H1 (cell line): ENCODE measurements at regions not wholly inside any gene's neighbourhood (a gene's known extent, or its start where the extent isn't known, plus 50 kb on each side); places are given as distances from the start of the nearest gene placed in this dataset.

Source experiments
- CTCF ChIA-PET: fragments of 300-600 bp; sonication (Branson Sonifier 250); formaldehyde crosslinking; loops from one replicate; lab custom pipeline; 2021; ENCODE audit not compliant: partially characterized antibody; lab: Charles Lee
- POLR2A ChIA-PET: fragments of 300-600 bp; sonication (Branson Sonifier 250); formaldehyde crosslinking; loops from one replicate; lab custom pipeline; 2021; ENCODE audit warnings: inconsistent platforms; ENCODE audit not compliant: partially characterized antibody; lab: Charles Lee
- DNase-seq, 2 experiments: peaks; one replicate each; pipeline versions ENCODE4 v3.0.0 to v3.0.0-alpha.2; 2010 to 2022; ENCODE audit warnings: low spot score in 2 of 2, low read depth in 1 of 2, mixed read lengths in 1 of 2
- FAIRE-seq: peaks from 2 replicates; lab custom pipeline; 2011; peaks lifted over from hg19 to GRCh38; lab: Jason Lieb, UNC
- H2AFZ ChIP-seq: 2 replicates; pipeline ENCODE4 v1.8.1; 2012; ENCODE audit warnings: low read length, inconsistent platforms
- H2AK5ac ChIP-seq: 2 replicates; pipeline ENCODE4 v1.6.1; 2013; ENCODE audit warnings: low read depth, low read length
- H2BK120ac ChIP-seq: replicated peaks from 2 replicates; pipeline ENCODE3; 2013; ENCODE audit warnings: low read depth, low read length, inconsistent platforms
- H2BK12ac ChIP-seq: 2 replicates; pipeline ENCODE4 v1.6.1; 2013; ENCODE audit warnings: low read depth, low read length
- H2BK15ac ChIP-seq: 2 replicates; pipeline ENCODE4 v1.6.1; 2013; ENCODE audit warnings: low read length
- H2BK20ac ChIP-seq: 2 replicates; pipeline ENCODE4 v1.6.1; 2013; ENCODE audit warnings: low read length
- H2BK5ac ChIP-seq: 2 replicates; pipeline ENCODE4 v1.6.1; 2013; ENCODE audit warnings: low read depth, low read length
- H3K14ac ChIP-seq: 2 replicates; pipeline ENCODE4 v1.6.1; 2013; ENCODE audit warnings: inconsistent platforms; ENCODE audit not compliant: insufficient read length
- H3K18ac ChIP-seq: 2 replicates; pipeline ENCODE4 v1.6.1; 2013; ENCODE audit warnings: low read length; ENCODE audit errors: extremely low read depth
- H3K23ac ChIP-seq: 2 replicates; pipeline ENCODE4 v1.6.1; 2013; ENCODE audit warnings: inconsistent platforms; ENCODE audit not compliant: insufficient read length
- H3K23me2 ChIP-seq: 2 replicates; pipeline ENCODE4 v1.6.1; 2013; ENCODE audit warnings: low read depth, low read length
- H3K27ac ChIP-seq: 2 replicates; pipeline ENCODE4 v1.6.1; 2011; ENCODE audit warnings: low read depth, low read length, inconsistent platforms
- H3K27me3 ChIP-seq, 4 experiments: replicated peaks in 1 of 4; 1 replicate in 1 of 4; 2 replicates in 3 of 4; pipeline versions ENCODE4 v1.6.1 to v1.8.1; 2011 to 2013; ENCODE audit warnings: low read length in 3 of 4, mild to moderate bottlenecking in 3 of 4, inconsistent platforms in 2 of 4, mixed read lengths in 2 of 4, moderate library complexity in 1 of 4; ENCODE audit not compliant: control insufficient read depth in 3 of 4, insufficient read depth in 3 of 4; ENCODE audit errors: extremely low read depth in 1 of 4
- H3K36me3 ChIP-seq, 4 experiments: 2 replicates each; pipeline versions ENCODE4 v1.6.1 to v1.8.1; 2011 to 2013; ENCODE audit warnings: mild to moderate bottlenecking in 4 of 4, low read length in 3 of 4, moderate library complexity in 2 of 4, control low read depth in 1 of 4, inconsistent platforms in 1 of 4; ENCODE audit not compliant: insufficient read depth in 4 of 4, control insufficient read depth in 2 of 4
- H3K4ac ChIP-seq: replicated peaks from 2 replicates; pipeline ENCODE3; 2013; ENCODE audit warnings: low read length, low read depth, mixed read lengths, inconsistent platforms; ENCODE audit not compliant: insufficient read length
- H3K4me1 ChIP-seq, 4 experiments: replicated peaks in 1 of 4; 1 replicate in 1 of 4; 2 replicates in 3 of 4; pipeline versions ENCODE4 v1.6.1 to v1.8.1; 2011 to 2013; ENCODE audit warnings: low read length in 3 of 4, inconsistent platforms in 2 of 4, mixed read lengths in 1 of 4; ENCODE audit not compliant: insufficient read depth in 4 of 4, control insufficient read depth in 3 of 4
- H3K4me2 ChIP-seq, 2 experiments: 2 replicates each; pipeline versions ENCODE4 v1.6.1 to v1.8.1; 2011 to 2013; ENCODE audit warnings: low read depth in 2 of 2, low read length in 2 of 2, control low read depth in 1 of 2, inconsistent platforms in 1 of 2, mild to moderate bottlenecking in 1 of 2; ENCODE audit not compliant: insufficient read depth in 1 of 2
- H3K4me3 ChIP-seq, 4 experiments: fragments of 200-600, 300-600 bp in 1 of 4; sonication (generic), shearing (Covaris generic), sonication (Bioruptor Twin) in 1 of 4; 2 replicates each; pipeline versions ENCODE4 v1.5.1 to v1.8.1; 2011 to 2016; ENCODE audit warnings: low read length in 4 of 4, low read depth in 3 of 4, control low read depth in 2 of 4, inconsistent platforms in 2 of 4, mild to moderate bottlenecking in 2 of 4, mixed read lengths in 1 of 4, moderate library complexity in 1 of 4; ENCODE audit not compliant: insufficient read depth in 2 of 4; ENCODE audit errors: extremely low read depth in 1 of 4
- H3K56ac ChIP-seq: replicated peaks from 2 replicates; pipeline ENCODE3; 2013; ENCODE audit warnings: low read depth, mild to moderate bottlenecking, mixed read lengths, low read length, inconsistent platforms; ENCODE audit not compliant: insufficient read length
- H3K79me1 ChIP-seq: 2 replicates; pipeline ENCODE4 v1.6.1; 2013; ENCODE audit warnings: low read depth, low read length, control low read depth
- H3K79me2 ChIP-seq, 2 experiments: 2 replicates each; pipeline versions ENCODE4 v1.6.1 to v1.8.1; 2012 to 2013; ENCODE audit warnings: low read length in 2 of 2, mild to moderate bottlenecking in 2 of 2, inconsistent platforms in 1 of 2; ENCODE audit not compliant: insufficient read depth in 2 of 2, control insufficient read depth in 1 of 2
- H3K9ac ChIP-seq, 4 experiments: replicated peaks in 1 of 4; 1 replicate in 1 of 4; 2 replicates in 3 of 4; pipeline versions ENCODE4 v1.6.1 to v1.8.1; 2011 to 2013; ENCODE audit warnings: low read depth in 3 of 4, low read length in 3 of 4, control low read depth in 2 of 4, mild to moderate bottlenecking in 2 of 4, moderate library complexity in 2 of 4, inconsistent platforms in 1 of 4; ENCODE audit errors: extremely low read depth in 1 of 4
- H3K9me3 ChIP-seq, 2 experiments: 2 replicates each; pipeline versions ENCODE4 v1.6.1 to v1.8.1; 2012 to 2013; ENCODE audit warnings: mild to moderate bottlenecking in 2 of 2, moderate library complexity in 2 of 2, control low read depth in 1 of 2, inconsistent platforms in 1 of 2, low read depth in 1 of 2, low read length in 1 of 2, mixed read lengths in 1 of 2; ENCODE audit not compliant: insufficient read depth in 2 of 2
- H4K20me1 ChIP-seq, 2 experiments: replicated peaks in 1 of 2; 2 replicates each; pipeline versions ENCODE3 to v1.8.1; 2011 to 2013; ENCODE audit warnings: inconsistent platforms in 2 of 2, low read length in 2 of 2, mild to moderate bottlenecking in 1 of 2; ENCODE audit not compliant: insufficient read depth in 2 of 2, control insufficient read depth in 1 of 2
- H4K5ac ChIP-seq: 2 replicates; pipeline ENCODE4 v1.6.1; 2013; ENCODE audit warnings: low read length, low read depth, mixed read lengths, inconsistent platforms; ENCODE audit not compliant: insufficient read length
- H4K8ac ChIP-seq: 2 replicates; pipeline ENCODE4 v1.8.0; 2013; ENCODE audit warnings: mild to moderate bottlenecking, moderate library complexity, low read length, inconsistent platforms; ENCODE audit not compliant: insufficient read depth; ENCODE audit errors: extremely low read depth
- H4K91ac ChIP-seq: replicated peaks from 2 replicates; pipeline ENCODE3; 2013; ENCODE audit warnings: low read length, mixed read lengths, inconsistent platforms; ENCODE audit not compliant: insufficient read length
- CBX5 ChIP-seq: fragments of 300-800, 300-1000 bp; sonication (generic); IDR thresholded peaks from 2 replicates; pipeline ENCODE4 v1.7.1; 2016; ENCODE audit warnings: antibody characterized with exemption, low read length, low read depth
- CREB1 ChIP-seq: IDR thresholded peaks from 2 replicates; pipeline ENCODE4 v1.6.1; 2012; ENCODE audit warnings: inconsistent platforms
- GABPA ChIP-seq: IDR thresholded peaks from 2 replicates; pipeline ENCODE4 v1.6.1; 2011; ENCODE audit warnings: mild to moderate bottlenecking, low read length, moderate library complexity, borderline replicate concordance; ENCODE audit not compliant: insufficient read depth
- HDAC2 ChIP-seq, 2 experiments: fragments of 300-600 bp in 1 of 2; sonication (generic) in 1 of 2; IDR thresholded peaks; 2 replicates each; pipeline ENCODE4 v1.6.1; 2011 to 2012; ENCODE audit warnings: low read depth in 2 of 2, low read length in 2 of 2, mild to moderate bottlenecking in 2 of 2, moderate library complexity in 2 of 2, borderline replicate concordance in 1 of 2, inconsistent platforms in 1 of 2
- HDAC6 ChIP-seq: IDR thresholded peaks from one replicate; pipeline ENCODE4 v1.7.1; 2012; ENCODE audit warnings: low read depth, mild to moderate bottlenecking, inconsistent platforms, low read length, moderate library complexity
- NANOG ChIP-seq: IDR thresholded peaks from 2 replicates; pipeline ENCODE4 v1.6.1; 2011; ENCODE audit warnings: low read length, low read depth, mild to moderate bottlenecking, inconsistent platforms; ENCODE audit not compliant: insufficient read depth, poor library complexity, severe bottlenecking
- RBBP5 ChIP-seq: IDR thresholded peaks from 2 replicates; pipeline ENCODE4 v1.7.1; 2012; ENCODE audit warnings: low read depth, mild to moderate bottlenecking, inconsistent platforms, low read length, moderate library complexity, borderline replicate concordance
- TAF7 ChIP-seq: optimal IDR thresholded peaks from 2 replicates; pipeline ENCODE3; 2011; ENCODE audit warnings: low read depth, mild to moderate bottlenecking, inconsistent platforms, low read length, moderate library complexity, borderline replicate concordance
- YY1 ChIP-seq: IDR thresholded peaks from 2 replicates; pipeline ENCODE4 v1.6.1; 2011; ENCODE audit warnings: low read depth, mild to moderate bottlenecking, low read length
- WGBS, 2 experiments: shearing (Covaris generic) in 1 of 2; methylation state at CpG; one replicate each; pipeline versions ENCODE4 v1.1.6 to v1.1.7; 2013 to 2015; ENCODE audit warnings: low lambda C conversion rate in 2 of 2, mixed read lengths in 2 of 2, inconsistent platforms in 1 of 2, low coverage in 1 of 2, missing lambda C conversion rate in 1 of 2; ENCODE audit not compliant: insufficient replicate concordance in 2 of 2, insufficient coverage in 1 of 2, insufficient read length in 1 of 2; ENCODE audit errors: extremely low coverage in 1 of 2, missing lambda C conversion rate in 1 of 2; 5-methylcytosine and 5-hydroxymethylcytosine counted together

- Histone ChIP-seq H3K14ac (no peak overlapping the region), H2BK20ac (no peak overlapping the region), H3K79me2 (no peaks in the 10 kb centered on the region), H4K20me1 (no peaks in the 10 kb centered on the region), H3K4ac (no peak overlapping the region), H2BK120ac (no peak overlapping the region), H3K23me2 (no peaks in the 10 kb centered on the region), H3K9me3 (no peaks in the 10 kb centered on the region), H2BK12ac (no peak overlapping the region), H3K27me3 (no peaks in the 10 kb centered on the region), H3K79me1 (no peaks in the 10 kb centered on the region), H2BK5ac (no peak overlapping the region), H3K4me3 (no peak overlapping the region), H2AK5ac (no peak overlapping the region), H3K9ac (no peak overlapping the region), H3K27ac (no peak overlapping the region), H3K23ac (no peak overlapping the region), H3K18ac (no peak overlapping the region), H3K4me1 (peaks cover 0 to 3% (median 0%) of the 10 kb centered on the region in 4 experiments; a peak in 1 of 7 replicates), H3K4me2 (no peak overlapping the region), H3K56ac (no peak overlapping the region), H2AFZ (no peak overlapping the region), H4K91ac (no peak overlapping the region), H2BK15ac (no peak overlapping the region), H3K36me3 (peaks cover 0 to 3% (median 0%) of the 10 kb centered on the region in 4 experiments; a peak in 1 of 8 replicates), H4K5ac (no peak overlapping the region), H4K8ac (no peak overlapping the region)
- POLR2A ChIA-PET: no interaction called here
- CTCF ChIA-PET: interaction anchor here (0.7 kb wide), 1 partner anchor 117 kb away, joined by 3 read pairs; no protein-coding TSS in a partner anchor
- WGBS, 2 experiments: 81% methylated on average over 3 of the region's 3 CpGs; no CpG with 5 or more reads in 1 of the 2 experiments
- DNase-seq (no peak), FAIRE-seq (no peak)
- TF ChIP-seq RBBP5: no peak
- no peak for TF ChIP-seq NANOG
- TF ChIP-seq CREB1: no peak
- TF ChIP-seq CBX5: no peak
- no peak for TF ChIP-seq HDAC6
- no peak for TF ChIP-seq TAF7
- no peak for TF ChIP-seq HDAC2 (IDR thresholded peaks at IDR 0.05; ENCODE audit: borderline replicate concordance in 1 of 2, low read depth in 2 of 2, low read length in 2 of 2)
- no peak for TF ChIP-seq YY1
- no peak for TF ChIP-seq GABPA
Measured at GRCh38 chr3:106725566-106725965, 651.7 kb upstream of the CCDC54 start.
